Testis (tissue), 2 donors: ENCODE measurements at regions not wholly inside any gene's neighbourhood (a gene's known extent, or its start where the extent isn't known, plus 50 kb on each side); places are given as distances from the start of the nearest gene placed in this dataset.

Experiments used
- POLR2A ChIP-seq: fragments of 450-650 bp; IDR thresholded peaks from one replicate; pipeline ENCODE4 v1.6.1; 2017; ENCODE audit warnings: antibody characterized with exemption, mild to moderate bottlenecking, moderate library complexity
- TF ChIP-seq, protein P1 (sequence below), 3 experiments: fragments of 450-650 bp in 2 of 3; fragments of 200-600 bp in 1 of 3; sonication (generic) in 1 of 3; IDR thresholded peaks; one replicate each; pipeline ENCODE4 v1.5.1; 2016 to 2019; ENCODE audit warnings: antibody characterized with exemption in 3 of 3, mild to moderate bottlenecking in 2 of 3, moderate library complexity in 1 of 3

DNA sequence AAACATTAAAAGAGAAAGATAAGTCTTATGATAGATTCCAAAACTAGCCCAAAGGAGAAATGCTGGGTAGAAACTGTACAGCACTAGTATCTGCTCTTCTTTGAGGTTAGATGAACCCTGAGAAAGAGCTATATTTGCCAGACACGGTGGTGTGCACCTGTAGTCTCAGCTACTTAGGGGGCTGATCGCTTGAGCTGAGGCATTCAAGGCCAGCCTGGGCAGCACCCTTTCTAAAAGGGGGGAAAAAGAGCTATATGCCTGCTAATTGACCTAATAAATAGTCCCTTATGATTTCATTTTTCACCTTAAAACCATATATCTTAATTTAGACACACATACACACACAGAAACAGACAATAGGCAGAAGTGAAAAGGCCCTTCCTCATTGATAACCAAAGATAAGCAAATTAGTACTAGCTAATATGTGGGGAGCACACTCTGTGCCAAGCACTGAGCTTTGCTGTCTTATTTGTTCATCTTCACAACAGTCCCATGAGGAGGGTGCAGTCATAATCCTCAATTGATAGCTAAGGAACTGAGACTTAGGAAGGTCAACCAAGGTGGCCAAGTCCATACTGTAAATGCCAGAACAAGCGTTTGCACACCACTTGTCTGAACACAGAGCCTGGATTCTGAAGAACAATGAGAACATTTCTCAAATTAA lies 56.6 kb upstream of the NLK start:
- TF ChIP-seq, protein P1, sequence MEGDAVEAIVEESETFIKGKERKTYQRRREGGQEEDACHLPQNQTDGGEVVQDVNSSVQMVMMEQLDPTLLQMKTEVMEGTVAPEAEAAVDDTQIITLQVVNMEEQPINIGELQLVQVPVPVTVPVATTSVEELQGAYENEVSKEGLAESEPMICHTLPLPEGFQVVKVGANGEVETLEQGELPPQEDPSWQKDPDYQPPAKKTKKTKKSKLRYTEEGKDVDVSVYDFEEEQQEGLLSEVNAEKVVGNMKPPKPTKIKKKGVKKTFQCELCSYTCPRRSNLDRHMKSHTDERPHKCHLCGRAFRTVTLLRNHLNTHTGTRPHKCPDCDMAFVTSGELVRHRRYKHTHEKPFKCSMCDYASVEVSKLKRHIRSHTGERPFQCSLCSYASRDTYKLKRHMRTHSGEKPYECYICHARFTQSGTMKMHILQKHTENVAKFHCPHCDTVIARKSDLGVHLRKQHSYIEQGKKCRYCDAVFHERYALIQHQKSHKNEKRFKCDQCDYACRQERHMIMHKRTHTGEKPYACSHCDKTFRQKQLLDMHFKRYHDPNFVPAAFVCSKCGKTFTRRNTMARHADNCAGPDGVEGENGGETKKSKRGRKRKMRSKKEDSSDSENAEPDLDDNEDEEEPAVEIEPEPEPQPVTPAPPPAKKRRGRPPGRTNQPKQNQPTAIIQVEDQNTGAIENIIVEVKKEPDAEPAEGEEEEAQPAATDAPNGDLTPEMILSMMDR (IDR thresholded peaks at IDR 0.05): no peak
- TF ChIP-seq POLR2A: no peak
